OCI-LY3 (cell line): ENCODE measurements at regions not wholly inside any gene's neighbourhood (a gene's known extent, or its start where the extent isn't known, plus 50 kb on each side); places are given as distances from the start of the nearest gene placed in this dataset.

Source experiments
- EZH2phosphoT487 ChIP-seq: fragments of 200-600 bp; shearing (Covaris generic); IDR thresholded peaks from 2 replicates; pipeline ENCODE4 v1.6.1; 2018; ENCODE audit warnings: antibody characterized with exemption, mixed run types, low read depth
- TF ChIP-seq, protein P1 (sequence below): fragments of 200-600, 300-600 bp; sonication (generic); IDR thresholded peaks from 2 replicates; pipeline ENCODE4 v1.5.1; 2014; ENCODE audit warnings: antibody characterized with exemption, low read length, low read depth

DNA sequence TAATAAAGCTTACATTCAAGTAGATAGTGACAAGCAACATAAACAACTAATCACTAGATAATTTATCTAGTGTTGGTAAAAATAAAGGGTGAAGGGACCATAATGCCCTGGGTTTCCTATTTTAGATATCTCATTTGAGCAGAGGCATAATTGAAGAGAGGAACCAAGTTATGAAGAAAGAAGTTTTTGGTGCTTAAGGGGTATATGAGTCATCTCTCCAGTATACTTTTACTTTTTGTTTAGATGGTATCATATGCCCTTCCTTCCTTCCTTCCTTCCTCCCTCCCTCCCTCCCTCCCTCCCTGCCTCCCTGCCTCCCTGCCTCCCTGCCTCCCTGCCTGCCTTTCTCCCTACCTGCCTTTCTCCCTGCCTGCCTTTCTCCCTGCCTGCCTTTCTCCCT, 1053.5 kb upstream of the CELF4 start:
- TF ChIP-seq, protein P1, sequence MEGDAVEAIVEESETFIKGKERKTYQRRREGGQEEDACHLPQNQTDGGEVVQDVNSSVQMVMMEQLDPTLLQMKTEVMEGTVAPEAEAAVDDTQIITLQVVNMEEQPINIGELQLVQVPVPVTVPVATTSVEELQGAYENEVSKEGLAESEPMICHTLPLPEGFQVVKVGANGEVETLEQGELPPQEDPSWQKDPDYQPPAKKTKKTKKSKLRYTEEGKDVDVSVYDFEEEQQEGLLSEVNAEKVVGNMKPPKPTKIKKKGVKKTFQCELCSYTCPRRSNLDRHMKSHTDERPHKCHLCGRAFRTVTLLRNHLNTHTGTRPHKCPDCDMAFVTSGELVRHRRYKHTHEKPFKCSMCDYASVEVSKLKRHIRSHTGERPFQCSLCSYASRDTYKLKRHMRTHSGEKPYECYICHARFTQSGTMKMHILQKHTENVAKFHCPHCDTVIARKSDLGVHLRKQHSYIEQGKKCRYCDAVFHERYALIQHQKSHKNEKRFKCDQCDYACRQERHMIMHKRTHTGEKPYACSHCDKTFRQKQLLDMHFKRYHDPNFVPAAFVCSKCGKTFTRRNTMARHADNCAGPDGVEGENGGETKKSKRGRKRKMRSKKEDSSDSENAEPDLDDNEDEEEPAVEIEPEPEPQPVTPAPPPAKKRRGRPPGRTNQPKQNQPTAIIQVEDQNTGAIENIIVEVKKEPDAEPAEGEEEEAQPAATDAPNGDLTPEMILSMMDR: no peak
- TF ChIP-seq EZH2phosphoT487: no peak
